Upper lobe of right lung (tissue), 1 donor: ENCODE measurements at regions not wholly inside any gene's neighbourhood (a gene's known extent, or its start where the extent isn't known, plus 50 kb on each side); places are given as distances from the start of the nearest gene placed in this dataset.

Experiments
- ATAC-seq: fragments of 200-7000 bp; cut with Tn5 transposase; one replicate; pipeline ENCODE4 v1.9.1; 2020; ENCODE audit warnings: mild to moderate bottlenecking, moderate library complexity
- DNase-seq: peaks from one replicate; pipeline ENCODE4 v3.0.0-alpha.2; 2020
- H3K27ac ChIP-seq: fragments of 200-600 bp; one replicate; pipeline ENCODE4 v1.8.0; 2022
- H3K27me3 ChIP-seq: fragments of 200-600 bp; one replicate; pipeline ENCODE4 v1.8.0; 2022; ENCODE audit warnings: mild to moderate bottlenecking
- H3K36me3 ChIP-seq: fragments of 200-600 bp; one replicate; pipeline ENCODE4 v1.8.0; 2022
- H3K4me1 ChIP-seq: fragments of 200-600 bp; one replicate; pipeline ENCODE4 v1.8.0; 2022
- H3K4me3 ChIP-seq: fragments of 200-600 bp; one replicate; pipeline ENCODE4 v1.8.0; 2022; ENCODE audit warnings: mild to moderate bottlenecking
- H3K9me3 ChIP-seq: fragments of 200-600 bp; one replicate; pipeline ENCODE4 v1.8.0; 2022
- intact Hi-C: fragments of 100-400 bp; cut with DNase I; formaldehyde crosslinking; loops from one replicate; pipeline ENCODE4 v1.11.0; 2022
- TF ChIP-seq, protein P1 (sequence below): fragments of 200-600 bp; IDR thresholded peaks from one replicate; pipeline ENCODE4 v1.8.0; 2022; ENCODE audit warnings: antibody characterized with exemption
- donor health status: DM: no; HTN: yes; CAD: no; lungs with severe emphysema.

- Histone ChIP-seq H3K9me3 (no peaks in the 10 kb centered on the region), H3K36me3 (no peaks in the 10 kb centered on the region), H3K4me3 (no peak overlapping the region), H3K27me3 (no peaks in the 10 kb centered on the region), H3K4me1 (no peaks in the 10 kb centered on the region), H3K27ac (no peak overlapping the region)
- DNase-seq, result no peak
- TF ChIP-seq, protein P1, sequence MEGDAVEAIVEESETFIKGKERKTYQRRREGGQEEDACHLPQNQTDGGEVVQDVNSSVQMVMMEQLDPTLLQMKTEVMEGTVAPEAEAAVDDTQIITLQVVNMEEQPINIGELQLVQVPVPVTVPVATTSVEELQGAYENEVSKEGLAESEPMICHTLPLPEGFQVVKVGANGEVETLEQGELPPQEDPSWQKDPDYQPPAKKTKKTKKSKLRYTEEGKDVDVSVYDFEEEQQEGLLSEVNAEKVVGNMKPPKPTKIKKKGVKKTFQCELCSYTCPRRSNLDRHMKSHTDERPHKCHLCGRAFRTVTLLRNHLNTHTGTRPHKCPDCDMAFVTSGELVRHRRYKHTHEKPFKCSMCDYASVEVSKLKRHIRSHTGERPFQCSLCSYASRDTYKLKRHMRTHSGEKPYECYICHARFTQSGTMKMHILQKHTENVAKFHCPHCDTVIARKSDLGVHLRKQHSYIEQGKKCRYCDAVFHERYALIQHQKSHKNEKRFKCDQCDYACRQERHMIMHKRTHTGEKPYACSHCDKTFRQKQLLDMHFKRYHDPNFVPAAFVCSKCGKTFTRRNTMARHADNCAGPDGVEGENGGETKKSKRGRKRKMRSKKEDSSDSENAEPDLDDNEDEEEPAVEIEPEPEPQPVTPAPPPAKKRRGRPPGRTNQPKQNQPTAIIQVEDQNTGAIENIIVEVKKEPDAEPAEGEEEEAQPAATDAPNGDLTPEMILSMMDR, result no peak
- ATAC-seq, result peak; percentile 69
- intact Hi-C loops, result no loop called here
Measured at GRCh38 chr5:130975299-130975698, 189.8 kb downstream of the HINT1 start.

- no peaks in the 10 kb centered on the region for H3K9me3 ChIP-seq
- no peaks in the 10 kb centered on the region for H3K27me3 ChIP-seq
- H3K36me3 ChIP-seq, result no peaks in the 10 kb centered on the region
- ATAC-seq (no peak), DNase-seq (no peak)
- intact Hi-C loops, result no loop called here
- TF ChIP-seq, protein P1, result no peak
- no peaks in the 10 kb centered on the region for H3K4me1 ChIP-seq
- no peak overlapping the region for H3K4me3 ChIP-seq
- H3K27ac ChIP-seq, result no peak overlapping the region
Measured at GRCh38 chr5:130974021-130974683, 190.9 kb downstream of the HINT1 start.

DNA sequence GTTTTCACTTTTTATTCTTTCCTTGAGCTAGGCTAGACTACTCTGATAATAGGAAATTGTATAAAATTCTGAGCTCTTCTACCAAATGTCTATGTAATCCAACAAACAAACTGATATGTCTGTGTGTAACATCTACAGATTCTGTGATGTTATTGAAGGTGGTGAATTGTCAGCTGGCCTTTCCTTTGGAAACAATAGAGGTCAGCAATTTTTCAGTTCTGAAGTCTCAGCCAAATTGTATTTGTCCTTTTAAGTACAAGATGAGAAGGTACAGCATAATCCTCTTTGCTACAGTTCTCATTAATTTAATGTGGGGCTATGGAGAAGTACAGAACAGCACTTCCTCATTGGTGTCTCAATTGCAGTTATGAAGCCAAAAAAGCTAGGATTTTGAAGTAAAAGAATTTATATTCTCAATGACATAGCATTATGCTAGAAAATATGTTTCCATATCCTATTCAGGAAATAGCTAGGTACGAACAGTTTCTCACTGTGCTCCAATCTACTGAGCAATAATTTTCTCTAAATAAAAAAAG lies 198.0 kb downstream of the HINT1 start:
- H3K27ac ChIP-seq, result no peak overlapping the region

GRCh38 chr5:130965920-130966319 lies 199.1 kb downstream of the HINT1 start:
- TF ChIP-seq, protein P1, result no peak
- no peak overlapping the region for H3K27ac ChIP-seq
- DNase-seq (no peak), ATAC-seq (no peak)
- intact Hi-C loops, result no loop called here
- no peaks in the 10 kb centered on the region for H3K4me1 ChIP-seq
- H3K36me3 ChIP-seq, result no peaks in the 10 kb centered on the region
- H3K27me3 ChIP-seq, result no peaks in the 10 kb centered on the region
- H3K9me3 ChIP-seq, result no peaks in the 10 kb centered on the region
- no peak overlapping the region for H3K4me3 ChIP-seq

More for the DNA sequence above, 198.0 kb downstream of the HINT1 start:
- Histone ChIP-seq H3K9me3 (no peaks in the 10 kb centered on the region), H3K4me3 (no peak overlapping the region), H3K4me1 (no peaks in the 10 kb centered on the region), H3K36me3 (no peaks in the 10 kb centered on the region), H3K27me3 (no peaks in the 10 kb centered on the region)
- DNase-seq (no peak), ATAC-seq (no peak)
- intact Hi-C loops, result no loop called here
- TF ChIP-seq, protein P1, result no peak

DNA sequence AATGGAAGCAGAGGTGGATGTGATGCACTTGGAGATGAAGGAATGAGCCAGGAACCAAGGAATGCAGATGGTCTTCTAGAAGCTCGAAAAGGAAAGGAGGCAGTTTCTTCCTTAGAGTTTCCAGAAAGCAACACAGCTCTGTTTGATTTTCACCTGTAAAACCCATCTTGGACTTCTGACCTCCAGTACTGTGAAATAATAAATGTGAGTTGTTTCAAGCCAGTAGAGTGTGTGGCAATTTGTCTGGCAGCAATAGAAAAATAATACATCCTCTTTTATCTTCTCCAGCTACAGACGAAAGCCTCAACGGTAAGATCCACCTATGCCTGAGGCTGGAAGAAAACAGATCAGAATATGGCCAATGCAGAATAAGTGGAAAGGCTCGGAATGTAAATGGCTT lies 199.7 kb downstream of the HINT1 start:
- no peak for DNase-seq
- no peaks in the 10 kb centered on the region for H3K9me3 ChIP-seq
- H3K4me1 ChIP-seq, result no peaks in the 10 kb centered on the region
- H3K36me3 ChIP-seq, result no peaks in the 10 kb centered on the region
- no peak overlapping the region for H3K4me3 ChIP-seq
- TF ChIP-seq, protein P1, result no peak
- intact Hi-C loops, result no loop called here
- ATAC-seq, result no peak
- no peaks in the 10 kb centered on the region for H3K27me3 ChIP-seq
- no peak overlapping the region for H3K27ac ChIP-seq
